HL-60 (cell line): ENCODE measurements at regions not wholly inside any gene's neighbourhood (a gene's known extent, or its start where the extent isn't known, plus 50 kb on each side); places are given as distances from the start of the nearest gene placed in this dataset.
"Not testable (repeated sequence)": the region's sequence is repeated elsewhere in the genome, so short reads cannot be mapped to it uniquely, and the experiment has no call there.

Source experiments
- DNase-seq, 2 experiments: peaks; one replicate each; pipeline ENCODE4 v3.0.0-alpha.2; 2010 to 2020; ENCODE audit warnings: low read depth in 1 of 2, low spot score in 1 of 2
- H3K27ac ChIP-seq: fragments of 250-450 bp; sonication (Bioruptor Pico); replicated peaks from 2 replicates; pipeline ENCODE4 v1.5.1; 2020; ENCODE audit warnings: mild to moderate bottlenecking, moderate library complexity
- H3K27me3 ChIP-seq: fragments of 250-450 bp; sonication (Bioruptor Pico); 2 replicates; pipeline ENCODE4 v1.5.1; 2021; ENCODE audit warnings: mild to moderate bottlenecking, moderate library complexity; ENCODE audit not compliant: insufficient read depth, poor library complexity, severe bottlenecking
- H3K4me3 ChIP-seq: replicated peaks from 2 replicates; pipeline ENCODE4 v1.5.1; 2011; ENCODE audit warnings: mild to moderate bottlenecking, control low read depth, low read length; ENCODE audit not compliant: insufficient read depth
- CTCF ChIP-seq: IDR thresholded peaks from one replicate; pipeline ENCODE4 v1.5.1; 2011; ENCODE audit warnings: low read length, control low read depth, inconsistent platforms; ENCODE audit not compliant: insufficient read depth
- GABPA ChIP-seq: IDR thresholded peaks from 2 replicates; pipeline ENCODE4 v1.6.1; 2012; ENCODE audit warnings: low read depth
- POLR2AphosphoS5 ChIP-seq: IDR thresholded peaks from 2 replicates; pipeline ENCODE4 v1.6.1; 2012; ENCODE audit warnings: low read depth
- REST ChIP-seq: IDR thresholded peaks from 2 replicates; pipeline ENCODE4 v1.6.1; 2012; ENCODE audit warnings: low read depth; ENCODE audit not compliant: insufficient replicate concordance
- SPI1 ChIP-seq: IDR thresholded peaks from 2 replicates; pipeline ENCODE4 v1.6.1; 2012; ENCODE audit warnings: low read depth, mild to moderate bottlenecking, borderline replicate concordance

GRCh38 chrX:53831662-53832635 is 145.4 kb upstream of the HUWE1 start:
- no peak for TF ChIP-seq POLR2AphosphoS5
- no peak for TF ChIP-seq SPI1
- no peak for TF ChIP-seq GABPA
- no peak for TF ChIP-seq REST
- TF ChIP-seq CTCF, result no peak
- Histone ChIP-seq H3K27ac (no peak overlapping the region), H3K4me3 (no peak overlapping the region), H3K27me3 (no peaks in the 10 kb centered on the region)
- DNase-seq, result peak in 1 of 2 experiments; percentile 42

- H3K4me3 ChIP-seq, result no peak overlapping the region
- TF ChIP-seq REST (no peak), GABPA (no peak), POLR2AphosphoS5 (no peak), SPI1 (no peak), CTCF (no peak)
- H3K27me3 ChIP-seq, result no peaks in the 10 kb centered on the region
- no peak overlapping the region for H3K27ac ChIP-seq
- DNase-seq, result no peak
Observed at GRCh38 chrX:53824686-53825085, 138.2 kb upstream of the HUWE1 start.

GRCh38 chrX:53818115-53818514 is 131.6 kb upstream of the HUWE1 start:
- H3K27me3 ChIP-seq, H3K4me3 ChIP-seq, DNase-seq, H3K27ac ChIP-seq: not testable (repeated sequence)

- DNase-seq, result no peak
- no peak for TF ChIP-seq SPI1
- no peak for TF ChIP-seq POLR2AphosphoS5
- no peak for TF ChIP-seq CTCF
- Histone ChIP-seq H3K4me3 (no peak overlapping the region), H3K27ac (no peak overlapping the region), H3K27me3 (no peaks in the 10 kb centered on the region)
Observed at GRCh38 chrX:53817548-53817947, 131.0 kb upstream of the HUWE1 start.
